Ascending aorta (tissue), 2 donors: ENCODE measurements at regions not wholly inside any gene's neighbourhood (a gene's known extent, or its start where the extent isn't known, plus 50 kb on each side); places are given as distances from the start of the nearest gene placed in this dataset.

ENCODE experiments used
- DNase-seq, 2 donors: peaks; one replicate each; pipeline ENCODE4 v3.0.0-alpha.2; 2019; ENCODE audit warnings: low spot score in 2 of 2
- H3K27ac ChIP-seq, 2 donors: fragments of 200-600 bp; sonication (generic); one replicate each; pipeline ENCODE4 v1.5.1; 2016 to 2017; ENCODE audit warnings: mild to moderate bottlenecking in 1 of 2
- H3K27me3 ChIP-seq: fragments of 200-600 bp; sonication (generic); one replicate; pipeline ENCODE4 v1.5.1; 2017
- H3K36me3 ChIP-seq, 2 donors: fragments of 200-600 bp; sonication (generic); one replicate each; pipeline ENCODE4 v1.5.1; 2016
- H3K4me1 ChIP-seq, 2 donors: fragments of 200-600 bp; sonication (generic); one replicate each; pipeline ENCODE4 v1.5.1; 2016 to 2017; ENCODE audit warnings: mild to moderate bottlenecking in 1 of 2
- H3K4me3 ChIP-seq, 2 donors: fragments of 200-600 bp; sonication (generic); one replicate each; pipeline ENCODE4 v1.5.1; 2016 to 2017; ENCODE audit warnings: mild to moderate bottlenecking in 1 of 2
- H3K9me3 ChIP-seq, 2 donors: fragments of 200-600 bp; sonication (generic); one replicate each; pipeline ENCODE4 v1.5.1; 2016
- CTCF ChIP-seq, 3 experiments: fragments of 200-600 bp in 2 of 3; fragments of 450-650 bp in 1 of 3; sonication (generic) in 2 of 3; IDR thresholded peaks; one replicate each; pipeline ENCODE4 v1.5.1; 2016 to 2019; ENCODE audit warnings: antibody characterized with exemption in 3 of 3, mild to moderate bottlenecking in 1 of 3, moderate library complexity in 1 of 3
- intact Hi-C: fragments of 100-400 bp; cut with DNase I; formaldehyde crosslinking; loops from one replicate; pipeline ENCODE4 v1.15.1; 2023

- no peaks in the 10 kb centered on the region for H3K9me3 ChIP-seq
- H3K4me1 ChIP-seq: no peaks in the 10 kb centered on the region
- no peak for DNase-seq
- no peak overlapping the region for H3K27ac ChIP-seq
- no peaks in the 10 kb centered on the region for H3K27me3 ChIP-seq
- no peak for TF ChIP-seq CTCF (IDR thresholded peaks at IDR 0.05)
- H3K36me3 ChIP-seq: no peaks in the 10 kb centered on the region
- H3K4me3 ChIP-seq: no peak overlapping the region
- intact Hi-C loops: no loop called here
These were observed 65.6 kb upstream of the CNOT6 start for GRCh38 chr5:180428598-180428997.

GRCh38 chr5:180431932-180432331 is 62.2 kb upstream of the CNOT6 start:
- H3K27ac ChIP-seq: no peak overlapping the region
- intact Hi-C loops: no loop called here
- no peaks in the 10 kb centered on the region for H3K27me3 ChIP-seq
- no peaks in the 10 kb centered on the region for H3K4me1 ChIP-seq
- H3K4me3 ChIP-seq: no peak overlapping the region
- no peak for TF ChIP-seq CTCF (IDR thresholded peaks at IDR 0.05)
- H3K9me3 ChIP-seq: no peaks in the 10 kb centered on the region
- DNase-seq: no peak
- H3K36me3 ChIP-seq: no peaks in the 10 kb centered on the region

GRCh38 chr5:180433032-180433422 is 61.2 kb upstream of the CNOT6 start:
- no peak for DNase-seq
- Histone ChIP-seq H3K4me3 (no peak overlapping the region), H3K4me1 (no peaks in the 10 kb centered on the region), H3K36me3 (no peaks in the 10 kb centered on the region), H3K27ac (no peak overlapping the region), H3K9me3 (no peaks in the 10 kb centered on the region), H3K27me3 (no peaks in the 10 kb centered on the region)
- intact Hi-C loops: no loop called here
- TF ChIP-seq CTCF (IDR thresholded peaks at IDR 0.05): no peak

- Histone ChIP-seq H3K36me3 (no peaks in the 10 kb centered on the region), H3K4me1 (no peaks in the 10 kb centered on the region), H3K9me3 (no peaks in the 10 kb centered on the region), H3K27me3 (no peaks in the 10 kb centered on the region), H3K4me3 (no peak overlapping the region), H3K27ac (no peak overlapping the region)
- no peak for TF ChIP-seq CTCF (IDR thresholded peaks at IDR 0.05)
- intact Hi-C loops: no loop called here
- no peak for DNase-seq
These were observed 58.6 kb upstream of the CNOT6 start for GRCh38 chr5:180435594-180435993.

GRCh38 chr5:180436275-180436674 is 57.9 kb upstream of the CNOT6 start:
- Histone ChIP-seq H3K27me3 (no peaks in the 10 kb centered on the region), H3K9me3 (no peaks in the 10 kb centered on the region), H3K36me3 (no peaks in the 10 kb centered on the region), H3K4me3 (no peak overlapping the region), H3K4me1 (no peaks in the 10 kb centered on the region), H3K27ac (no peak overlapping the region)
- no peak for TF ChIP-seq CTCF (IDR thresholded peaks at IDR 0.05)
- intact Hi-C loops: no loop called here
- no peak for DNase-seq

- TF ChIP-seq CTCF (IDR thresholded peaks at IDR 0.05): no peak
- DNase-seq: no peak
- intact Hi-C loops: no loop called here
- Histone ChIP-seq H3K27ac (no peak overlapping the region), H3K4me1 (no peaks in the 10 kb centered on the region), H3K9me3 (no peaks in the 10 kb centered on the region), H3K4me3 (no peak overlapping the region), H3K36me3 (no peaks in the 10 kb centered on the region), H3K27me3 (no peaks in the 10 kb centered on the region)
These were observed 57.2 kb upstream of the CNOT6 start for GRCh38 chr5:180436936-180437335.
